ENCODE measurements at regions not wholly inside any gene's neighbourhood (a gene's known extent, or its start where the extent isn't known, plus 50 kb on each side); places are given as distances from the start of the nearest gene placed in this dataset.

GRCh38 chr7:97506728-97507127 is 225.2 kb upstream of the TAC1 start:
- TF ChIP-seq CTCF (IDR thresholded peaks at IDR 0.05) = no peak
- TF ChIP-seq OVOL2 (CRISPR knock-in tag; IDR thresholded peaks at IDR 0.05; ENCODE audit: borderline replicate concordance) = no peak

All from WTC11 (cell line).